ENCODE measurements at regions not wholly inside any gene's neighbourhood (a gene's known extent, or its start where the extent isn't known, plus 50 kb on each side); places are given as distances from the start of the nearest gene placed in this dataset.

DNA sequence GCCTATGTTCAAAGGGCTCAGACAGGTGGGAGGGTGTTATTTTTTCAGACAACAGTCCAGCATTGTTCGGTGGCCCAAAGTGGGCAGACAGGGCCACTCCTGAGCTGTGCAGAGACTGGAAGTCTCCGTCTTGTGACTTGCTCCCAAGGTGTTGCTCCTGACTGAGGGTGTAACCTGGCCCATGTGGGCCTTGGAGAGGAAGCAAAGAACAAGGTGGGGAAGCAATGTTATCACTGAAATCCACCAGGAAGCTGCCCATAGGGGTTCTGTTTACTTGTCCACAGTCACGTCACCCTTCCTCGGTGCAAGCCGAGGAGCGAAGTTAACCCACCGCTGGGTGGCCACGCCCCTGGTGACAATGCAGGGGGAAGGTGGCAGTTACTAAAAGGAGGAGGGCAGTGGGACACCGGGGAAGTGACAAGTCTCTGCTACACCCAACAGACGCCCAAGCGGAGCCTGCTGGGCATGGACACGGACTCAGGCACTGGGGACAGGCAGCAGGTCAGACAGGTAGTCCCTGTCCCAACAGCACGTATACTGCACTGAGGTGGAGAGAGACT lies 311.6 kb upstream of the MKI67 start:
- no peak for TF ChIP-seq GABPA (IDR thresholded peaks at IDR 0.05 in 1 of 2, conservative IDR thresholded peaks at IDR 0.05 in 1 of 2)
- TF ChIP-seq CTCF (IDR thresholded peaks at IDR 0.05; ENCODE audit: low read depth, low read length, missing input control), result no peak
- TF ChIP-seq SP1 (IDR thresholded peaks at IDR 0.05), result no peak
- TF ChIP-seq JUND (IDR thresholded peaks at IDR 0.05), result no peak
- TF ChIP-seq ATF3 (IDR thresholded peaks at IDR 0.05), result no peak
- TF ChIP-seq TAF1 (conservative IDR thresholded peaks at IDR 0.05), result no peak
- DNase-seq (ENCODE audit: low spot score), result no peak
- H3K27me3 ChIP-seq (ENCODE audit: control insufficient read depth in 4 of 4, insufficient read depth in 4 of 4, low read length in 3 of 4), result no peaks in the 10 kb centered on the region
- no peaks in the 10 kb centered on the region for H3K9me3 ChIP-seq (ENCODE audit: control insufficient read depth in 4 of 4, low read length in 3 of 4)
- H3K4me3 ChIP-seq (ENCODE audit: low read depth in 1 of 3, low read length in 3 of 3), result no peak overlapping the region
- no peaks in the 10 kb centered on the region for H3K4me1 ChIP-seq (ENCODE audit: control insufficient read depth in 4 of 4, insufficient read depth in 4 of 4, low read length in 3 of 4)
- no peak overlapping the region for H3K27ac ChIP-seq (ENCODE audit: low read depth in 1 of 2, low read length in 2 of 2)
- 71% methylated on average over 13 of the region's 13 CpGs for WGBS
- H3K9ac ChIP-seq (ENCODE audit: low read depth in 1 of 2, low read length in 2 of 2), result no peak overlapping the region
- no peaks in the 10 kb centered on the region for H3K36me3 ChIP-seq (ENCODE audit: control insufficient read depth in 4 of 4, insufficient read depth in 3 of 4, low read depth in 1 of 4, low read length in 3 of 4)

DNA sequence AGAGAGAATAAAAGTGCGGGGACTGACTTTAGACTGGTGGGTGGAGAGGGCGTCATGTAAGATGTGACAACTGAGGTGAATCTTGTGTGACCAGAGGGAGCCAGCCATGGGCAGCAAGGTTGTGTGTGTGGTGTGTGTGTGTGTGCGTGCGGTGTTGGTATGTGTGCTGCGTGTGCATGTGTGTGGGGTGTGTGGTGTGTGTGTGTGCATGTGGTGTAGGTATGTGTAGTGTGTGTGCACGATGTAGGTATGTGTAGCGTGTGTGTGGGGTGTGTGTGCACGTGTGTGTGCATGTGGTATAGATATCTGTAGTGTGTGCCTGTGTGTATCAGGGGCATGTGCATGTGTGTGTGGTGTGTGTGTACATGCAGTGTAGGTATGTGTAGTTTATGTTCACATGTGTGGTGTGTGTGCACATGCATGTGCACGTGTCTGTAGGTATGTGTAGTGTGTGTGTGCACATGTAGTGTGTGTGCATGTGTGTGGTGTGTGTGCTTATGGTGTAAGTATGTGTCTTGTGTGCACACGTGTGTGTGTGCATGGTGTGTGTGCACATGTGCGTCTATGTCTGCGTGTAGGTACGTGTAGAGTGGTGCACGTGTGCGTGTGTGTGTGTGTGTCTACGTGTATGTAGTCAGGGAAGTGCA lies 312.3 kb upstream of the MKI67 start:
- H3K9me3 ChIP-seq (ENCODE audit: control insufficient read depth in 4 of 4, low read length in 3 of 4), result no peaks in the 10 kb centered on the region
- TF ChIP-seq GABPA (IDR thresholded peaks at IDR 0.05 in 1 of 2, conservative IDR thresholded peaks at IDR 0.05 in 1 of 2), result no peak
- TF ChIP-seq RXRA (IDR thresholded peaks at IDR 0.05), result no peak
- H3K4me1 ChIP-seq (ENCODE audit: control insufficient read depth in 4 of 4, insufficient read depth in 4 of 4, low read length in 3 of 4), result no peaks in the 10 kb centered on the region
- WGBS, result 92% methylated on average over 16 of the region's 16 CpGs
- H3K9ac ChIP-seq (ENCODE audit: low read depth in 1 of 2, low read length in 2 of 2), result no peak overlapping the region
- H3K27me3 ChIP-seq (ENCODE audit: control insufficient read depth in 4 of 4, insufficient read depth in 4 of 4, low read length in 3 of 4), result no peaks in the 10 kb centered on the region
- H3K27ac ChIP-seq (ENCODE audit: low read depth in 1 of 2, low read length in 2 of 2), result no peak overlapping the region
- no peak for DNase-seq (ENCODE audit: low spot score)
- no peak overlapping the region for H3K4me3 ChIP-seq (ENCODE audit: low read depth in 1 of 3, low read length in 3 of 3)
- no peaks in the 10 kb centered on the region for H3K36me3 ChIP-seq (ENCODE audit: control insufficient read depth in 4 of 4, insufficient read depth in 3 of 4, low read depth in 1 of 4, low read length in 3 of 4)

GRCh38 chr10:128440513-128441160 lies 314.4 kb upstream of the MKI67 start:
- Histone ChIP-seq H3K36me3 (ENCODE audit: control insufficient read depth in 4 of 4, insufficient read depth in 3 of 4, low read depth in 1 of 4, low read length in 3 of 4) (no peaks in the 10 kb centered on the region), H3K27ac (ENCODE audit: low read depth in 1 of 2, low read length in 2 of 2) (no peak overlapping the region), H3K4me3 (ENCODE audit: low read depth in 1 of 3, low read length in 3 of 3) (no peak overlapping the region), H3K27me3 (ENCODE audit: control insufficient read depth in 4 of 4, insufficient read depth in 4 of 4, low read length in 3 of 4) (no peaks in the 10 kb centered on the region), H3K9ac (ENCODE audit: low read depth in 1 of 2, low read length in 2 of 2) (no peak overlapping the region), H3K4me1 (ENCODE audit: control insufficient read depth in 4 of 4, insufficient read depth in 4 of 4, low read length in 3 of 4) (no peaks in the 10 kb centered on the region), H3K9me3 (ENCODE audit: control insufficient read depth in 4 of 4, low read length in 3 of 4) (no peaks in the 10 kb centered on the region)
- no peak for DNase-seq (ENCODE audit: low spot score)
- 52% methylated on average over 11 of the region's 11 CpGs for WGBS
- TF ChIP-seq JUND (IDR thresholded peaks at IDR 0.05) (no peak), HNF4G (IDR thresholded peaks at IDR 0.05) (no peak), FOXA1 (IDR thresholded peaks at IDR 0.05) (no peak), YY1 (IDR thresholded peaks at IDR 0.05) (no peak), EGR1 (IDR thresholded peaks at IDR 0.05; ENCODE audit: low read depth in 2 of 2) (no peak), RXRA (IDR thresholded peaks at IDR 0.05) (no peak), FOXA2 (IDR thresholded peaks at IDR 0.05) (no peak), HNF4A (conservative IDR thresholded peaks at IDR 0.05) (no peak), ATF3 (IDR thresholded peaks at IDR 0.05) (no peak), MAX (IDR thresholded peaks at IDR 0.05) (no peak)
- TF ChIP-seq, protein P1, sequence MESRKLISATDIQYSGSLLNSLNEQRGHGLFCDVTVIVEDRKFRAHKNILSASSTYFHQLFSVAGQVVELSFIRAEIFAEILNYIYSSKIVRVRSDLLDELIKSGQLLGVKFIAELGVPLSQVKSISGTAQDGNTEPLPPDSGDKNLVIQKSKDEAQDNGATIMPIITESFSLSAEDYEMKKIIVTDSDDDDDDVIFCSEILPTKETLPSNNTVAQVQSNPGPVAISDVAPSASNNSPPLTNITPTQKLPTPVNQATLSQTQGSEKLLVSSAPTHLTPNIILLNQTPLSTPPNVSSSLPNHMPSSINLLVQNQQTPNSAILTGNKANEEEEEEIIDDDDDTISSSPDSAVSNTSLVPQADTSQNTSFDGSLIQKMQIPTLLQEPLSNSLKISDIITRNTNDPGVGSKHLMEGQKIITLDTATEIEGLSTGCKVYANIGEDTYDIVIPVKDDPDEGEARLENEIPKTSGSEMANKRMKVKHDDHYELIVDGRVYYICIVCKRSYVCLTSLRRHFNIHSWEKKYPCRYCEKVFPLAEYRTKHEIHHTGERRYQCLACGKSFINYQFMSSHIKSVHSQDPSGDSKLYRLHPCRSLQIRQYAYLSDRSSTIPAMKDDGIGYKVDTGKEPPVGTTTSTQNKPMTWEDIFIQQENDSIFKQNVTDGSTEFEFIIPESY (IDR thresholded peaks at IDR 0.05), result no peak
- TF ChIP-seq, protein P2, sequence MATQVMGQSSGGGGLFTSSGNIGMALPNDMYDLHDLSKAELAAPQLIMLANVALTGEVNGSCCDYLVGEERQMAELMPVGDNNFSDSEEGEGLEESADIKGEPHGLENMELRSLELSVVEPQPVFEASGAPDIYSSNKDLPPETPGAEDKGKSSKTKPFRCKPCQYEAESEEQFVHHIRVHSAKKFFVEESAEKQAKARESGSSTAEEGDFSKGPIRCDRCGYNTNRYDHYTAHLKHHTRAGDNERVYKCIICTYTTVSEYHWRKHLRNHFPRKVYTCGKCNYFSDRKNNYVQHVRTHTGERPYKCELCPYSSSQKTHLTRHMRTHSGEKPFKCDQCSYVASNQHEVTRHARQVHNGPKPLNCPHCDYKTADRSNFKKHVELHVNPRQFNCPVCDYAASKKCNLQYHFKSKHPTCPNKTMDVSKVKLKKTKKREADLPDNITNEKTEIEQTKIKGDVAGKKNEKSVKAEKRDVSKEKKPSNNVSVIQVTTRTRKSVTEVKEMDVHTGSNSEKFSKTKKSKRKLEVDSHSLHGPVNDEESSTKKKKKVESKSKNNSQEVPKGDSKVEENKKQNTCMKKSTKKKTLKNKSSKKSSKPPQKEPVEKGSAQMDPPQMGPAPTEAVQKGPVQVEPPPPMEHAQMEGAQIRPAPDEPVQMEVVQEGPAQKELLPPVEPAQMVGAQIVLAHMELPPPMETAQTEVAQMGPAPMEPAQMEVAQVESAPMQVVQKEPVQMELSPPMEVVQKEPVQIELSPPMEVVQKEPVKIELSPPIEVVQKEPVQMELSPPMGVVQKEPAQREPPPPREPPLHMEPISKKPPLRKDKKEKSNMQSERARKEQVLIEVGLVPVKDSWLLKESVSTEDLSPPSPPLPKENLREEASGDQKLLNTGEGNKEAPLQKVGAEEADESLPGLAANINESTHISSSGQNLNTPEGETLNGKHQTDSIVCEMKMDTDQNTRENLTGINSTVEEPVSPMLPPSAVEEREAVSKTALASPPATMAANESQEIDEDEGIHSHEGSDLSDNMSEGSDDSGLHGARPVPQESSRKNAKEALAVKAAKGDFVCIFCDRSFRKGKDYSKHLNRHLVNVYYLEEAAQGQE (IDR thresholded peaks at IDR 0.05), result no peak

Measured in liver (tissue), 8 donors.